Epithelial cell of esophagus (primary cell): ENCODE measurements at regions not wholly inside any gene's neighbourhood (a gene's known extent, or its start where the extent isn't known, plus 50 kb on each side); places are given as distances from the start of the nearest gene placed in this dataset.

Experiments used
- DNase-seq: peaks from one replicate; pipeline ENCODE4 v3.0.0; 2010; ENCODE audit warnings: low read depth
- H3K4me3 ChIP-seq: 2 replicates; pipeline ENCODE4 v1.5.1; 2011; ENCODE audit warnings: mild to moderate bottlenecking, low read length, control low read depth
- TF ChIP-seq, protein P1 (sequence below): IDR thresholded peaks from 2 replicates; pipeline ENCODE4 v1.5.1; 2011; ENCODE audit warnings: low read depth, mild to moderate bottlenecking, low read length, control low read depth, inconsistent platforms; ENCODE audit not compliant: insufficient read depth; ENCODE audit errors: missing control alignments

DNA sequence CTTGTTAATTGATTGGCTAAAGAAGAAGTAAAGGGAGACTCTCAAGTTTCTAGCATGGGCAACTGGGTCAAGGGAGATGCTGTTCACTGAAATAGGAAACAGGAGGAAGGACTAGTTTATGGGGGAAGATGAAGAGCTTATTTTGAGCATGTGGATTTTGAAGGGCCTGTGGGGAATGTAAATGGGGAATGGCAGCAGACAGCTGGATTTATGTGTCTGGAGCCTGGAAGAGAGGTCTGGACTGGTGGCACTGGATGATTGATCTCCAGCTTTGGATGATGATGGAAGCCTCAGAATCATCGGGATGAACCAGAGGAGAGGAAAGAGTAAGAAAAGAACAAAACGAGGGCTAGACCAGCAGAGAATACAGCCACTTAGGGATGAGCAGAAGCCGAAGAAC is 54.9 kb upstream of the ENAH start:
- TF ChIP-seq, protein P1, sequence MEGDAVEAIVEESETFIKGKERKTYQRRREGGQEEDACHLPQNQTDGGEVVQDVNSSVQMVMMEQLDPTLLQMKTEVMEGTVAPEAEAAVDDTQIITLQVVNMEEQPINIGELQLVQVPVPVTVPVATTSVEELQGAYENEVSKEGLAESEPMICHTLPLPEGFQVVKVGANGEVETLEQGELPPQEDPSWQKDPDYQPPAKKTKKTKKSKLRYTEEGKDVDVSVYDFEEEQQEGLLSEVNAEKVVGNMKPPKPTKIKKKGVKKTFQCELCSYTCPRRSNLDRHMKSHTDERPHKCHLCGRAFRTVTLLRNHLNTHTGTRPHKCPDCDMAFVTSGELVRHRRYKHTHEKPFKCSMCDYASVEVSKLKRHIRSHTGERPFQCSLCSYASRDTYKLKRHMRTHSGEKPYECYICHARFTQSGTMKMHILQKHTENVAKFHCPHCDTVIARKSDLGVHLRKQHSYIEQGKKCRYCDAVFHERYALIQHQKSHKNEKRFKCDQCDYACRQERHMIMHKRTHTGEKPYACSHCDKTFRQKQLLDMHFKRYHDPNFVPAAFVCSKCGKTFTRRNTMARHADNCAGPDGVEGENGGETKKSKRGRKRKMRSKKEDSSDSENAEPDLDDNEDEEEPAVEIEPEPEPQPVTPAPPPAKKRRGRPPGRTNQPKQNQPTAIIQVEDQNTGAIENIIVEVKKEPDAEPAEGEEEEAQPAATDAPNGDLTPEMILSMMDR: no peak
- no peak for DNase-seq
- H3K4me3 ChIP-seq: no peak overlapping the region

DNA sequence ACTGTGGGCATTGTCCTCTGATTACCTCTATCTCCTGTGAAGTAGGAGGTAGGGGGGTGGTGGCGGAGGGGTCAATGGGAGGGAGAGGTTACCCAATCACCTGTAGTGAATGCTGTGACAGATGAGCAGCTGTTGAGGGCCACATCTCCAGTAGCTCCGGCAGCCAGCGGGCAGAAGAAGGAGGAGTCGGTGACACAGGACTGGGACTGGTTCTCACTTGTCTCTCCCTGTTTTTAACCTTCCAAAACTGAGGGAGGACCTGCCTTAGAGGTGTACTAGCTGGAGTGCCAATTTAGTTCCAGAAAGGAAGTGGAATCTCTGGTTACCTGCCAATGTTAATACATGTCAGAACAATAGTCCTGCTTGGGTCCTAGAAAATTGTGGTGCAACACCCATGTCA is 56.2 kb upstream of the ENAH start:
- TF ChIP-seq, protein P1: no peak
- peak; percentile 87 for DNase-seq
- no peak overlapping the region for H3K4me3 ChIP-seq

DNA sequence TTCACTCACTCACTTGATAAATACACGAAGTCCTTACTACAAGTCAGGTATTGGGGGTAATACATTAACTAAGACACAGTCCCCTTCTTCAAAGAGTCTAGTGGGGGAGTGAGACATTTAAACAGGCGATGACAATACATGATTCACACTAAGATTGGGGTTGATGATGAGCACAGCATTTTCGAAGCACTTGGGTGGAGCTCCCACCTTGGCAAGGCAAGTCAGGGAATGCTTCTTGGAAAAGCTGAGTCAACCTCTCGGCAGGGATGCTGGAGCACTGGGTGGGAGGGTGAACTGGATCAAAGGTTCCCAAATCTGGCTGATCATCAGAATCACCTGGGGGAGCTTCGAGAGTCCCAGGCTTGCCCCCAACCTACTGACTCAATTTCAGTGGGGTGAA is 57.9 kb upstream of the ENAH start:
- DNase-seq: peak; percentile 88
- TF ChIP-seq, protein P1: no peak
- no peak overlapping the region for H3K4me3 ChIP-seq

DNA sequence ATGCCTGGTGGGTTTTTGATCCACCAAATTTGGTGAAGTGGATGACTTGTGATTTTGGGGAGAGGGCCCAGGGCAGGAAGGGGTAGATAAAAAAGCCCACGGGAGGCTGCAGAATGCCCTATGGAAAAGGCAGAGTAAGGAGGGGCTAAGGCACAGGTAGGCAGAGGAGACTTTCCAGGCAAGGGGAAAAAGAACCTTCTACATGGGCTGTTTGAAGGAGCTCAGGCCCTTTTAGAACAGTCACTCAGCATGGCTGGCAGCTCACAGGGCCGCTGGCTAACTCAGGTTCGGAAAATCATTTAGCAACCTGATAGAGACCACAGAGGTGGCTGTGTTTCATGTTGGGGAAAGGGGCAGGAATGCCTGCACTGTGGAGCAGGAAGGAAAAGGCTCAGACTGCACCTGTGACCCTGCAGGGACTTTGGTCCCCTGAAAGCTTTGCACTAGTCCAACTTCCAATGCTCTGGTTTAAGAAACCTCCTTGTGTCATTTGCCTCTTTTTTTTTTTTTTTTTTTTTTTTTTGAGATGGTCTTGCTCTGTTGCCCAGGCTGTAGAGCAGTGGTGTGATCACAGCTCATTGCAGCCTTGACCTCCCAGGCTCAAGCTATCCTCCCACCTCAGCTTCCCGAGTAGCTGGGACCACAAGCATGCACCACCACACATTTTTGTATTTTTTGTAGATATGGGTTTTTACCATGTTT is 58.5 kb upstream of the ENAH start:
- no peak overlapping the region for H3K4me3 ChIP-seq
- TF ChIP-seq, protein P1: no peak
- DNase-seq: no peak

DNA sequence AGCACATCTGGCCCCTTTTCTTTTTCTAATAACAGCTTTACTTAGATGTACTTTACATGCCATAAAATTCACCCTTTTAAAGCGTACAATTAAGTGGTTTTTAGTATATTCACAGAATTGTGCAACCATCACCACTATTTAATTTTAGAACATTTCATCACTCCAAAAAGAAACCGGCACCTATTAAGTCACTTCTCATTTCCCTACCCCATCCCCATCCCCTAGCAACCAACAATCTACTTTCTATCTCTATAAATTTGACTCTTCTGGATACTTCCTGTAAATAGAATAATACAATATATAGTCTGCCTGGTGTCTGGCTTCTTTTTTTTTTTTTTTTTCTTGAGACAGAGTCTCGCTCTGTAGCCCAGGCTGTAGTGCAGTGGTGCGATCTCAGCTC is 59.5 kb upstream of the ENAH start:
- no peak for DNase-seq
- TF ChIP-seq, protein P1: no peak
- H3K4me3 ChIP-seq: no peak overlapping the region

DNA sequence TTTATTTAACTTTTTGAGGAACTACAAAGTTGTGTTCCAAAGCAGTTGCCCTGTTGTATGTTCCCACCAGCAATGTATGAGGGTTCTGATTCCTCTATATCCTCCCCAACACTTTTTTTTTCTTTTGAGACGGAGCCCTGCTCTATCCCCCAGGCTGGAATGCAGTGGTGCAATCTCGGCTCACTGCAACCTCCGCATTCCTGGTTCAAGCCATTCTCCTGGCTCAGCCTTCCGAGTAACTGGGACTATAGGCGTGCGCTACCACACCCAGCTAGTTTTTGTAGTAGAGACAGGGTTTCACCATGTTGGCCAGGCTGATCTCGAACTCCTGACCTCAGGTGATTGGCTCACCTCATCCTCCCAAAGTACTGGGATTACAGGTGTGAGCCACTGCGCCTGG is 60.4 kb upstream of the ENAH start:
- TF ChIP-seq, protein P1: no peak
- H3K4me3 ChIP-seq: no peak overlapping the region
- DNase-seq: no peak

DNA sequence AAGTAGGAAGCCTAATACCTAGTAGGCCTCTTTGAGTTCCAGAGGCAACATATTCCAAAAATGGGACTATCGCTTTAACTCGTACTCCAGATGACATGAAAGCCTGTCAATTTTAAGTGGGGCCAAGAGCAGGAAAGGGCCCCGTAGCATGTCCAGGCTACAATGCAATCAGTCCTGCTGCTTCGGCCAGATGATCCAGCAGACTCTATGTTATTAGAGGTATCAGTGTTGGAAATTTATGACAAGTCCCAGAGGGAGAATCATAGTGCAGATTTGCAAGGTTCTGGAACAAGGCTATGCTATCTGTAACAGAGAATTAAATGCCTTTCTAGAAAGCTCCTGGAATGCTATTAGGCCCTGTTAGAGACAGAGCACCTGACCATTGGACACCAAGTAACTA is 56.7 kb upstream of the SRP9 start:
- DNase-seq: no peak
- TF ChIP-seq, protein P1: no peak
- no peak overlapping the region for H3K4me3 ChIP-seq
